GM10266 (cell line): ENCODE measurements at regions not wholly inside any gene's neighbourhood (a gene's known extent, or its start where the extent isn't known, plus 50 kb on each side); places are given as distances from the start of the nearest gene placed in this dataset.

ENCODE experiments used
- DNase-seq: peaks from one replicate; pipeline ENCODE4 v3.0.0; 2012; ENCODE audit errors: extremely low spot score
- TF ChIP-seq, protein P1 (sequence below): IDR thresholded peaks from 2 replicates; pipeline ENCODE4 v1.5.1; 2012; ENCODE audit warnings: mild to moderate bottlenecking, low read depth; ENCODE audit not compliant: control insufficient read depth, insufficient read depth; ENCODE audit errors: missing control alignments

DNA sequence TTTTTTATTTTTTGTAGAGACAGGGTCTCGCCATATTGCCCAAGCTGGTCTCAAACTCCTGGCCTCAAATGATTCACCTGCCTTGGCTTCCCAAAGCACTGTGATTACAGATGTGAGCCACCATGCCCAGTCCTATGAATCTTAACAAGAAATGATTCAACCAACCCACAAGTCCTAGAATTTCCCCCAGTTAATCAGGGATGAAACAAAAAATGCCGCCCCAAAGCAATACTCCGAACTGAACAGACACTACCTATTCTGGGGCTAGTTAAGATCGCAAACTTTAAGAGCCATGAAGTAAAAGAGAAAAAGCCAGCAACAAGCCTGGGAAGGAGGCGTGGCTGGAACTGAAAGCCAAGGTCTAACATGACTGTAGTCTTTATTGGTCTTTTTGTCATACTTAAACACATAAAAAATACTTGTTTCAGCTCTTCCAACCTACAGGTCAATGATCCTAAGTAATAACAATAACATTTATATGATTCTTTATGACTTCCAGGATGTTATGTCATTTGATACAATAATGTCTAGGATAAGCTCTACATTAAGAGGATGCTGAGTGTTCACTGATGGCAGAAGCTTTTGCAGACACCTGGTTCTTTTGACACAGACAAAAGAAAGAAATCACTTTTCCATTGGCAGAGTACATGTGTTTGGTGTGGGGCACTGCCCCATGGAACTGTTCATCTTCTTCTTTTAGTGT, 361.1 kb upstream of the TLE4 start:
- no peak for DNase-seq
- TF ChIP-seq, protein P1, sequence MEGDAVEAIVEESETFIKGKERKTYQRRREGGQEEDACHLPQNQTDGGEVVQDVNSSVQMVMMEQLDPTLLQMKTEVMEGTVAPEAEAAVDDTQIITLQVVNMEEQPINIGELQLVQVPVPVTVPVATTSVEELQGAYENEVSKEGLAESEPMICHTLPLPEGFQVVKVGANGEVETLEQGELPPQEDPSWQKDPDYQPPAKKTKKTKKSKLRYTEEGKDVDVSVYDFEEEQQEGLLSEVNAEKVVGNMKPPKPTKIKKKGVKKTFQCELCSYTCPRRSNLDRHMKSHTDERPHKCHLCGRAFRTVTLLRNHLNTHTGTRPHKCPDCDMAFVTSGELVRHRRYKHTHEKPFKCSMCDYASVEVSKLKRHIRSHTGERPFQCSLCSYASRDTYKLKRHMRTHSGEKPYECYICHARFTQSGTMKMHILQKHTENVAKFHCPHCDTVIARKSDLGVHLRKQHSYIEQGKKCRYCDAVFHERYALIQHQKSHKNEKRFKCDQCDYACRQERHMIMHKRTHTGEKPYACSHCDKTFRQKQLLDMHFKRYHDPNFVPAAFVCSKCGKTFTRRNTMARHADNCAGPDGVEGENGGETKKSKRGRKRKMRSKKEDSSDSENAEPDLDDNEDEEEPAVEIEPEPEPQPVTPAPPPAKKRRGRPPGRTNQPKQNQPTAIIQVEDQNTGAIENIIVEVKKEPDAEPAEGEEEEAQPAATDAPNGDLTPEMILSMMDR = no peak

DNA sequence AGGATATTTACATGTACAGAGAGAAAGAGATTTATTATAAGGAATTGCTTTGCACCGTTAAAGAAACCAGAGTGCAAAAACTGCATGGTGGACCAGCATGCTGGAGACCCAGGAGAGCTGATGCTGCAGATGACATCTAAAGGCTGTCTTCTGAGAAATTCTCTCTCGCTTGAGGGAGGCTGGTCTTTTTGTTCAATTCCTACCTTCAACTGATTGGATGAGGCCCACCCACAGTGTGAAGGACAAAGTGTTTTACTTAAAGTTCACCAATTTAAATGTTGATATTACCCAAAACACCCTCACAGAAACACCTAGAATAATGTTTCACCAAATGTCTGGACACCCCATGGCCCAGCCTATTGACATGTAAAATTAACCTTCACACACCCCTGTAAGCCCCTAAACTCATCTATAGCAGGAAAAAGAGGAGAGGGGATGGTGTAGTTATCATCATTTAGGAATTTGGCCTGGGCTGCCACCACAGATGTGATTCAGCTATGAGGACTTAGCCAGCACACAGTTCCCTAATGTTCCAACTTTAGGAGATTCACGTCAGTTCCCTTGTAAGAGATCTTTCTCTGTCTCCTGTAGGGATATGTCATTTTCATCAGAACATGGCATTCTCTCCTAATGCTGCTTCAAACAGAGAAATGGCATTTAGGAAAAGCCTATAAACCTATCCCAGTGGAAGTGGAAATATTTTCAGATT, 358.2 kb upstream of the TLE4 start:
- TF ChIP-seq, protein P1 = no peak

DNA sequence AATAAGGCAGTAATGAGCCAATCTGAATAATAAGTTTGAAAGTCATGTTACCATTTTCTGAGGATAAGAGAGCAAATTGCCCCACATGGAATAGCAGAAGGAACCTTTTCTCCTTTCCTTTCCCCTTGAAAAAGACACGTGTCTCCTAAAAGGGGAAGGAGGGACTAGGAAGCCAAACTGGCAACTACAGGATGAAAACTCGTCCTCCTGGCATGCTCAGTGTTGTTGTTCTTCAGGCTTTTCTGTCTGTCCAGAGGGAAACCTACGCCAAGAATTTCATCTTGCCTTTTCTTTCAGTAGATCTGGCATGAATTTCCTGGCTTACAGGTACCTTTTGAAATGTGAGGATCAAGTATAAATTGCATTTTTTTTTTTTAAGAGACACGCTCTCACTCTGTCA, 355.9 kb upstream of the TLE4 start:
- DNase-seq = no peak
- TF ChIP-seq, protein P1 = no peak

More for the DNA sequence above, 358.2 kb upstream of the TLE4 start:
- DNase-seq = no peak

DNA sequence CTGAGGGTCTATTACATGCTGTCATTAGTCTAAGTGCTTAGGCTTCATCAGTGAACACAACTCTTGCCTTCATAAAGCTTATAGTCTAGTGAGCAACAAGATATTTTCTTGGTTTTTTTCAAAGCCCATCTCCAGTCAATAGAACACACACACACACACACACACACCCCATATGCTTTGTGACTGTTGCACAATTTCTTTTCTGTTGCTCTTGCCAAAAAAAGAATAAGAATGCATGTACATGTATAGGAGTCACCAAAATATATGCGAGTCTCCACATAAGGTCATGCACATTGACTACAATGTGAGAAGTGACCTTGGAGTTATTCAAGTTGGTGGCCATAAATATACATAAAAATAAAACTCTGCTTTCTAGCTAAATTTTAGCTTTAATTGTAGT, 351.5 kb upstream of the TLE4 start:
- TF ChIP-seq, protein P1 = no peak

DNA sequence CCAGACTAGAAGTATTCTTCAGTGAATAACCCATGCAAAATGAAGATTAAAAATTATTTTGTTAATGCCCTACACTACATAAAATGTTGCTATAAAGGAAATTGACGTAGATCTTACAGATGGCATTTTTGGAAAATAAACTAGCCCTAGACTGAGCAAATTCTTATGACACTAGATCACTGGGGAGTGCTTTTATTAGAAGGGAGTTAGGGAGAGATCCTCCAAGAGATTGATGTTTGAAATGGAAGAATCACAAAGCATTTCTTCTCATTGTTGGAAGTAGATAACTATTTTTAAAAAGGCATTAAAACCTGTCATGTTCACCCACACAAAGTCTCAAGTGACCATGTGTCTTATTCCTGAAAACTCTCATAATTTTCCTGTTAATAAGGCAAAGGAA, 351.1 kb upstream of the TLE4 start:
- TF ChIP-seq, protein P1 = no peak
- DNase-seq = no peak

More for the DNA sequence above, 351.5 kb upstream of the TLE4 start:
- DNase-seq = no peak

DNA sequence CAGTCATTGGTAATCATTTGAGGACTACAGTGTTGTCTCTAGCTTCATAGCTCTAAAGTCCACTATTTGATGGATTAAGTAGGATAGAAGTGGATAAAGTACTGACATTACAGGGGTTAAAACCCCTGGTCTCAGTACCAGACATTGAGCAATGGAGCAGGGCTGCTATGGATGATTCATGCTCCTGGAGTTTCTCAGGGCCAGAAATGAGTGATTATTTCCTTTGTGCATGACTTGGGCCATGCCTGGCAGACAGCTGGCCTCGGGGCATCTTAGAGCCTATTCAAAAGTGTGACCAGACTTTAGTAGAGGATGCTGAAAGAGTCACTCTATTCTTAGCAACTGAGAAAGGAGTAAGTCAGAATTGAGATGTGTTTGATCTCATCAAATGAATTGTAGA, 350.7 kb upstream of the TLE4 start:
- DNase-seq = no peak
- TF ChIP-seq, protein P1 = no peak

DNA sequence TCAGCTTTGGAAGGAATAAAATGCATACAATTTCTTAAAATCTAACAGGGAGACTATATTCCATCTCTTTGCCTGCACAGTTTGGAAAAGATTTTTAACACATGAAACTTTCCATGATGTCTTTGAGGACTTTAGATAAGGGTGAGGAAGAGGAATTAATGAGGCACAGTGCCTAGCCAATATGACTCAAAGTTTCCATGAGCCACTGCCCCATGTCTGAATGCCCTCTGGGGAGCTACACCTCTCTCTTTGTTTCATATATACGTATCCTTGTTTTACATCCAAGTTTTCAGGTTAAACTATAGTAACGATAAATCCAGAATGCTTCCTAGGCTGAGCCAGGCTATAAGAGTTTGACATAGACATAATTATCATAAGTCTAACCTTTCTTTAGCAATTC, 349.3 kb upstream of the TLE4 start:
- TF ChIP-seq, protein P1 = no peak
- no peak for DNase-seq
